Esophagus squamous epithelium (tissue), 5 donors: ENCODE measurements at regions not wholly inside any gene's neighbourhood (a gene's known extent, or its start where the extent isn't known, plus 50 kb on each side); places are given as distances from the start of the nearest gene placed in this dataset.

Source experiments
- DNase-seq: peaks from one replicate; lab custom pipeline; 2025; lab: John Stamatoyannopoulos, UW
- H3K27ac ChIP-seq, 4 donors: fragments of 200-600 bp; sonication (generic); one replicate each; pipeline ENCODE4 v1.5.1; 2016 to 2019; ENCODE audit warnings: mild to moderate bottlenecking in 1 of 4
- H3K27me3 ChIP-seq, 4 donors: fragments of 200-600 bp; sonication (generic); 1 replicate in 3 of 4; 2 replicates in 1 of 4; pipeline versions ENCODE4 v1.5.1 to v1.6.0; 2017 to 2021; ENCODE audit warnings: antibody characterized with exemption in 1 of 4
- H3K36me3 ChIP-seq, 3 donors: fragments of 200-600 bp; sonication (generic); one replicate each; pipeline ENCODE4 v1.5.1; 2016 to 2019
- H3K4me1 ChIP-seq, 3 donors: fragments of 200-600 bp; sonication (generic); one replicate each; pipeline ENCODE4 v1.5.1; 2017 to 2019
- H3K4me3 ChIP-seq, 4 donors: fragments of 200-600 bp; sonication (generic); 1 replicate in 3 of 4; 2 replicates in 1 of 4; pipeline ENCODE4 v1.5.1; 2016 to 2019; ENCODE audit warnings: mild to moderate bottlenecking in 2 of 4, moderate library complexity in 1 of 4
- H3K9me3 ChIP-seq, 3 donors: fragments of 200-600 bp; sonication (generic); one replicate each; pipeline ENCODE4 v1.5.1; 2016 to 2019
- POLR2A ChIP-seq, 4 donors: fragments of 450-650 bp; IDR thresholded peaks; one replicate each; pipeline ENCODE4 v1.6.1; 2017; ENCODE audit warnings: antibody characterized with exemption in 4 of 4, mild to moderate bottlenecking in 4 of 4, moderate library complexity in 3 of 4
- whole genome bisulfite sequencing, 2 donors: methylation state at CpG; one replicate each; pipeline ENCODE4 v1.1.5; 2018; 5-methylcytosine and 5-hydroxymethylcytosine counted together
- intact Hi-C: fragments of 100-400 bp; cut with DNase I; formaldehyde crosslinking; loops from one replicate; pipeline ENCODE4 v1.15.0; 2022
- TF ChIP-seq, protein P1 (sequence below), 6 experiments: fragments of 450-650 bp in 4 of 6; fragments of 200-600 bp in 2 of 6; sonication (generic) in 2 of 6; IDR thresholded peaks; one replicate each; pipeline ENCODE4 v1.5.1; 2016 to 2019; ENCODE audit warnings: antibody characterized with exemption in 6 of 6, mild to moderate bottlenecking in 4 of 6, moderate library complexity in 4 of 6
- donor health status: DM: yes; HTN: yes; CAD: no.

DNA sequence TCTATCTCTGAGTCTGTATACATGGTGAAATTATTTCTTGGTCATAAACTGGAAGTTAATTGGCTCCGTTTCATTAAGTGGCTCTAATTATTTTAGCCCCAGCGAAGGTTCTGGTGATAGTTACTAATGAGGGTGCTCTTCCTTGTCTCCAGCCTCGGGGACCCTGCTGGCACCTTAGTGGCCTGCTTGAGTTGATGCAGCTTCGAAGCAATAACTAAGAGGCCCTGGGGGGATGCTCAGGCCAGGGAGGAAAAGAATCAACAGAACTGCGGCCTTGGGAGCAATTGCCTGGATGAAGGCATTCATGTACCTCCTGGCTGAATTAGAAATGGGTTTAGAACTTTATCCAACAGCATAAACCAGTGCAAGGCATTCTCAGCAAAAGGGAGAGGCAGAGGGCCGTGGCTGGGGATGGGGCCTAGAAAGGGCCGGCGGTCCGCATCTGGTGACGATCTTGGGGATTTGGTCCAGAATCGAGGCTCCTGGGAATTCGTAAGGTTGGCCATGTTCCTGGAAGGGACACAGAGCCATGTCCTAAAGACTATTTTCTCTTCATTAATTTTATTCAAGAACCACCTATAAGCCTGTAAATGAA, 100.0 kb upstream of the AJAP1 start:
- no peaks in the 10 kb centered on the region for H3K9me3 ChIP-seq
- H3K27me3 ChIP-seq = no peaks in the 10 kb centered on the region
- H3K36me3 ChIP-seq = no peaks in the 10 kb centered on the region
- H3K4me1 ChIP-seq = no peaks in the 10 kb centered on the region
- no peak for DNase-seq
- intact Hi-C loops = no loop called here
- WGBS, 2 donors = 72 to 81% methylated on average over 12 of the region's 12 CpGs
- H3K27ac ChIP-seq = no peak overlapping the region
- TF ChIP-seq, protein P1, sequence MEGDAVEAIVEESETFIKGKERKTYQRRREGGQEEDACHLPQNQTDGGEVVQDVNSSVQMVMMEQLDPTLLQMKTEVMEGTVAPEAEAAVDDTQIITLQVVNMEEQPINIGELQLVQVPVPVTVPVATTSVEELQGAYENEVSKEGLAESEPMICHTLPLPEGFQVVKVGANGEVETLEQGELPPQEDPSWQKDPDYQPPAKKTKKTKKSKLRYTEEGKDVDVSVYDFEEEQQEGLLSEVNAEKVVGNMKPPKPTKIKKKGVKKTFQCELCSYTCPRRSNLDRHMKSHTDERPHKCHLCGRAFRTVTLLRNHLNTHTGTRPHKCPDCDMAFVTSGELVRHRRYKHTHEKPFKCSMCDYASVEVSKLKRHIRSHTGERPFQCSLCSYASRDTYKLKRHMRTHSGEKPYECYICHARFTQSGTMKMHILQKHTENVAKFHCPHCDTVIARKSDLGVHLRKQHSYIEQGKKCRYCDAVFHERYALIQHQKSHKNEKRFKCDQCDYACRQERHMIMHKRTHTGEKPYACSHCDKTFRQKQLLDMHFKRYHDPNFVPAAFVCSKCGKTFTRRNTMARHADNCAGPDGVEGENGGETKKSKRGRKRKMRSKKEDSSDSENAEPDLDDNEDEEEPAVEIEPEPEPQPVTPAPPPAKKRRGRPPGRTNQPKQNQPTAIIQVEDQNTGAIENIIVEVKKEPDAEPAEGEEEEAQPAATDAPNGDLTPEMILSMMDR (IDR thresholded peaks at IDR 0.05) = no peak
- TF ChIP-seq POLR2A (IDR thresholded peaks at IDR 0.05) = no peak
- H3K4me3 ChIP-seq = no peak overlapping the region

DNA sequence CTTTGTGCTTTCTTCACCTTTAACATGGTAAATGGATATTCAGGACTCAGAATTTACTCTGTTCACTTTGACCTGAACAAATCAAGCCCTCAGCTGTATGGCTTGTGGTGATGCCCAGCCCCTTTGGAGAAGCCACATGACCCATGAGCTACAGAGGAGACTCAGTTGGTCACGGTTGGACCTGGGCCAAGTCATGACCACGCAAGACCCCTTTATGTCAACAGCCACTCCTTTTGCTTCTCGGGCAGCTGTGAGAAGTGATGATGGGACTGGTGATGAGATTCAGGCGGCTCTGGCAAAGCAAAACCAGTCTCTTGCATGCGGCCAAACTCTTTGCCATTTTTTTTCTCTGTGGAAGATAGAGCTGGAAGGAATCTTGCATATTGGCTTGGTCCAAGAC, 96.5 kb upstream of the AJAP1 start:
- H3K4me3 ChIP-seq = no peak overlapping the region
- 0 to 57% methylated on average over 1 to 3 of the region's 5 CpGs for WGBS, 2 donors
- intact Hi-C loops = no loop called here
- H3K36me3 ChIP-seq = no peaks in the 10 kb centered on the region
- H3K4me1 ChIP-seq = no peaks in the 10 kb centered on the region
- TF ChIP-seq, protein P1 (IDR thresholded peaks at IDR 0.05) = no peak
- TF ChIP-seq POLR2A (IDR thresholded peaks at IDR 0.05) = no peak
- DNase-seq = no peak
- H3K9me3 ChIP-seq = no peaks in the 10 kb centered on the region
- H3K27me3 ChIP-seq = peaks cover 0 to 2% (median 0%) of the 10 kb centered on the region in 4 donors
- no peak overlapping the region for H3K27ac ChIP-seq

DNA sequence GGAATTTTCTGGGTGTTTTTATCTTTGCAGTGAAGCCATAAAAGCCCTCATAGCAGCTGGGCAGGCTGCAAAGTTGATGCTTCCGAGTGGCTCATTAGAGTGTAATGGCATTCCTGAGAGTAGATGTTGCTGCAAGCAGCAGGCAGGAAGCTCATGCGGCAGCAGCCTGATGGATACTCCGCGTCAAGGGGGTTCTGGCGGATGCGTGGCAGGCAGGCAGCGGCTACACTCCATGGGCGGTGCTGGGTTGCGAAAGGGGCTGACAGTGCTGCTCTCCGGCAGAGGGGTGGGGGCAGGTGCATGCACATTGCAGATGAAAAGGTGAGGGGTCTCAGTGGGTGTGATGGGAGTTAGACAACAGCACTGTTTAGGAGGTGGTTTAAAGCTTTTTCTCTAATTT, 93.2 kb upstream of the AJAP1 start:
- no peak overlapping the region for H3K27ac ChIP-seq
- no peaks in the 10 kb centered on the region for H3K4me1 ChIP-seq
- 67 to 85% methylated on average over 4 to 10 of the region's 10 CpGs for WGBS, 2 donors
- peaks cover 0 to 26% (median 0%) of the 10 kb centered on the region in 4 donors for H3K27me3 ChIP-seq
- H3K9me3 ChIP-seq = no peaks in the 10 kb centered on the region
- no peak overlapping the region for H3K4me3 ChIP-seq
- H3K36me3 ChIP-seq = no peaks in the 10 kb centered on the region
- no peak for DNase-seq
- TF ChIP-seq, protein P1 (IDR thresholded peaks at IDR 0.05) = no peak
- TF ChIP-seq POLR2A (IDR thresholded peaks at IDR 0.05) = no peak
- intact Hi-C loops = no loop called here

DNA sequence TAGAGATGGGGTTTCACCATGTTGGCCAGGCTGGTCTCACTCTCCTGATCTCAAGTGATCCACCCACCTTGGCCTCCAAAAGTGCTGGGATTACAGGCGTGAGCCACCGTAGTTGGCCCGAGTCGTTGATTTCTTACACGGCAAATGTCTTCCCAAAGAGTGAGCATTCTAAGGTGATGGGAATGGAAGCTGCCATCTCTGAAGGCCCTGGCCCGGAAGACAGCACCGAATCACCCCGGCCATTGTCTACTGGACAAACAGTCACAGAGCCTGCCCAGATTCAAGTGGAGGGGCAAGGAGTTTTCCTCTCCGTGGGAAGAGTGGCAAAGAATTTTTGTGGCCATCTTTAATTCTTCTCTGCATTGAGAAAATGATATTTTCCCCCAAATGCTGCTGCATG, 92.1 kb upstream of the AJAP1 start:
- Histone ChIP-seq H3K9me3 (no peaks in the 10 kb centered on the region), H3K27me3 (peaks cover 0 to 28% (median 0%) of the 10 kb centered on the region in 4 donors), H3K36me3 (no peaks in the 10 kb centered on the region), H3K4me3 (no peak overlapping the region), H3K4me1 (no peaks in the 10 kb centered on the region), H3K27ac (no peak overlapping the region)
- 89 to 93% methylated on average over 8 to 9 of the region's 9 CpGs for WGBS, 2 donors
- DNase-seq = no peak
- intact Hi-C loops = no loop called here
- TF ChIP-seq, protein P1 (IDR thresholded peaks at IDR 0.05) = no peak
- no peak for TF ChIP-seq POLR2A (IDR thresholded peaks at IDR 0.05)

DNA sequence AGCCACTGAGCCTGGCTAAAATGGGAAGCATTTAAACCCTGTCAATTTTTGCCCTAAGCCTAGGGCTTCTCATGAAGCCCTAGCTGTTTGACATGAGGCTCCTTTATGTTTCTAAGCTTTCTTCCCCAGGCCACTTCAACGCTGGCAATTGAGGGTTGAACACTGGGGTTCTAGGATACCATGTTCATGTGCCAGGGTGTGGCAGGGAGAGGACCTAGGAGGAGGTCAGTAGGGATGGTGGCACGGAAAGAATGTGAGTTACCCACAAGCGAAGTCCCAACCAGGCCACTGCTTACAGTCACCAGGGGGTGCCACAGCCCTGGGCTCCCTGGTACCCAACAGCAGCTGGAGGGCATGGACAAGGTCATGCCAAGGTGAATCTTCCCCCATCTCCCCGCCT, 90.8 kb upstream of the AJAP1 start:
- no peak overlapping the region for H3K4me3 ChIP-seq
- H3K36me3 ChIP-seq = no peaks in the 10 kb centered on the region
- no peak overlapping the region for H3K27ac ChIP-seq
- no peaks in the 10 kb centered on the region for H3K4me1 ChIP-seq
- no peak for DNase-seq
- 45 to 55% methylated on average over 2 to 4 of the region's 4 CpGs for WGBS, 2 donors
- intact Hi-C loops = no loop called here
- peaks cover 0 to 40% (median 0%) of the 10 kb centered on the region in 4 donors for H3K27me3 ChIP-seq
- TF ChIP-seq, protein P1 (IDR thresholded peaks at IDR 0.05) = no peak
- TF ChIP-seq POLR2A (IDR thresholded peaks at IDR 0.05) = no peak
- no peaks in the 10 kb centered on the region for H3K9me3 ChIP-seq
